ENCODE measurements at regions not wholly inside any gene's neighbourhood (a gene's known extent, or its start where the extent isn't known, plus 50 kb on each side); places are given as distances from the start of the nearest gene placed in this dataset.
A peak's percentile ranks its signal among the peaks of the same experiment; 100 is the strongest.
"Not testable (repeated sequence)": the region's sequence is repeated elsewhere in the genome, so short reads cannot be mapped to it uniquely, and the experiment has no call there.

GRCh38 chr9:40097992-40098391, 742.5 kb downstream of the SPATA31A1 start:
- H3K36me3 ChIP-seq; intact Hi-C loops (cut with DNase I); H3K27ac ChIP-seq; ATAC-seq; H3K27me3 ChIP-seq; H3K4me1 ChIP-seq; H3K9me3 ChIP-seq; H3K4me3 ChIP-seq: not testable (repeated sequence)
- peak in 1 of 4 donors; percentile 0 for DNase-seq

GRCh38 chr9:40106003-40106782, 750.7 kb downstream of the SPATA31A1 start:
- ATAC-seq (peak; percentile 89), DNase-seq (peak in 3 of 4 donors; percentile 12 to 79 (median 33))
- intact Hi-C loops (cut with DNase I); H3K9me3 ChIP-seq; H3K27me3 ChIP-seq; H3K4me1 ChIP-seq; H3K36me3 ChIP-seq: not testable (repeated sequence)
- peak overlapping the region in 1 of 2 donors; percentile 38 for H3K4me3 ChIP-seq
- H3K27ac ChIP-seq = peak overlapping the region in 1 of 2 donors; percentile 55

GRCh38 chr9:40106783-40107248, 751.3 kb downstream of the SPATA31A1 start:
- ATAC-seq; intact Hi-C loops (cut with DNase I); H3K9me3 ChIP-seq; H3K36me3 ChIP-seq; H3K27ac ChIP-seq; DNase-seq; H3K4me1 ChIP-seq; H3K27me3 ChIP-seq: not testable (repeated sequence)
- H3K4me3 ChIP-seq = peak overlapping the region in 1 of 2 donors; percentile 28

DNA sequence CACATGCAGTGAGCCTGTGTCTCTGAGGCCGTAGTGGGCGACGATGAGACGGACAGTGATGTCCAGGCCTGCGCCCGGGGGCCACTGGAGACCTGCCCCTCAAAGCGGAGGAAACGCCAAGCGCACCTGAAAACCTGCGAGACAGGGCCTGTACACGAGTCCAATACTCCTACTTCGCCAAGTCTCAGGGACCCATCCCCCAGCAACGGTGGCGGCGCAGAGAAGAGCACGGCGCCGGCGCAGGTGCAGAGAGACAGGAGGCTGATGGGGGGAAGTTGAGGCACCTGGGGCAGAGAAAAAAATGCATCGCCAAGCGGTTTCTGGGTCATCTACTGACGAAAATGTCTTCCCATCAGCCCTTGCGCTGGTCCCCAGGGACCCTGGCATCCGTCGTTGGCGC, 751.8 kb downstream of the SPATA31A1 start:
- H3K36me3 ChIP-seq; DNase-seq; intact Hi-C loops (cut with DNase I); H3K9me3 ChIP-seq; H3K27me3 ChIP-seq; H3K27ac ChIP-seq; ATAC-seq; H3K4me1 ChIP-seq: not testable (repeated sequence)
- peak overlapping the region in 1 of 2 donors; percentile 28 for H3K4me3 ChIP-seq

GRCh38 chr9:40108465-40108864, 753.0 kb downstream of the SPATA31A1 start:
- H3K4me1 ChIP-seq; H3K36me3 ChIP-seq; H3K4me3 ChIP-seq; ATAC-seq; intact Hi-C loops (cut with DNase I); H3K27me3 ChIP-seq; DNase-seq; H3K27ac ChIP-seq; H3K9me3 ChIP-seq: not testable (repeated sequence)

DNA sequence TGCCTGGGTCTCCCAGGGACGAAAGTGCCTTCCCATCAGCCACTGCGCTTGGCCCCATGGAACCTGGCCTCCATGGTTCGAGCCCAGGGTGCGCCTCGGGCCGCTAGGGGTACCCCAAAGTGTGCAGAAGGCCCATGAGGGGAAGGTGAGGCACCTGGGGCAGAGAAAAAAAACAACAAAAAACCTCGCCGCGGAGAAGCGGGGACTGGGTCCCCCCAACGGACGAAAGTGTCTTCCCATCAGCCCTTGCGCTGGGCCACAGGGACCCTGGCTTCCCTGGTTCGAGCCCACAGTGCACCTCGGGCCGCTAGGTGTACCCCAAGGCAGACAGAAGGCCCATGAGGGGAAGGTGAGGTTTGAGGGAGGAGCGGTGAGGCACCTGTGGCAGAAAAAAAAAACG, 755.3 kb downstream of the SPATA31A1 start:
- intact Hi-C loops (cut with DNase I); H3K4me1 ChIP-seq; DNase-seq; H3K36me3 ChIP-seq; H3K4me3 ChIP-seq; ATAC-seq; H3K27ac ChIP-seq; H3K9me3 ChIP-seq; H3K27me3 ChIP-seq: not testable (repeated sequence)

DNA sequence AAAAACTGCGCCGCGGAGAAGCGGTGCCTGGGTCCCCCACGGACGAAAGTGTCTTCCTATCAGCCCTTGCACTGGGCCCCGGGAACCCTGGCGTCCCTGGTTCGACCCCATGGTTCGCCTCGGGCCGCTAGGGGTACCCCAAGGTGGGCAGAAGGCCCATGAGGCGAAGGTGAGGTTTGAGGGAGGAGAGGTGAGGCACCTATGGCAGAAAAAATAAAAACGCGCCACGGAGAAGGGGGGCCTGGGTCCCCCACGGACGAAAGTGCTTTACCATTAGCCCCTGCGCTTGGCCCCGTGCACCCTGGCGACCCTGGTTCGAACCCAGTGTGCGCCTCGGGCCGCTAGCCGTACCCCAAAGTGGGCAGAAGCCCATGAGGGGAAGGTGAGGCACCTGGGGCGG, 756.1 kb downstream of the SPATA31A1 start:
- intact Hi-C loops (cut with DNase I); H3K9me3 ChIP-seq; H3K27ac ChIP-seq; H3K36me3 ChIP-seq; H3K27me3 ChIP-seq; ATAC-seq; H3K4me3 ChIP-seq; DNase-seq; H3K4me1 ChIP-seq: not testable (repeated sequence)

DNA sequence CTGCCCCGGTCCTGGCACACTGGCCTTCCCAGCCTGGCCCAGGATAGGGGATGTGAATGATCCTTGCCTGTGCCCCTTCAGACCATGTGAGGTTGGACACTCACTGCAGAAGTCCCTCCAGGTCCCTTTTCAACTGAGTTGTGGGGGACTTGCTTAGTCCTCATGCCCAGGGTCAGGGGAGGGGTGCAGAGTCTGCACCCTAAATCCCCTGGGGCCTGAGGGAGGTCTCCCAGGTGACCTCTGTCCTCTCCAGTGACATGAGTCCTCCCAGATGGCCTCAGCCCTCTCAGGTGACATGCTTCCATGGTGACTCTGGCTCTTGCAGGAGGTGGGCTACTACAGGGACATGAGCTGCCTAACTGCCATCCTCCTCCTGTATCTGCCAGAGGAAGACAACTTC, 775.1 kb downstream of the SPATA31A1 start:
- intact Hi-C loops (cut with DNase I); H3K36me3 ChIP-seq; H3K27ac ChIP-seq; H3K4me3 ChIP-seq; ATAC-seq; H3K4me1 ChIP-seq; H3K27me3 ChIP-seq; H3K9me3 ChIP-seq: not testable (repeated sequence)
- peak in 1 of 4 donors; percentile 35 for DNase-seq

DNA sequence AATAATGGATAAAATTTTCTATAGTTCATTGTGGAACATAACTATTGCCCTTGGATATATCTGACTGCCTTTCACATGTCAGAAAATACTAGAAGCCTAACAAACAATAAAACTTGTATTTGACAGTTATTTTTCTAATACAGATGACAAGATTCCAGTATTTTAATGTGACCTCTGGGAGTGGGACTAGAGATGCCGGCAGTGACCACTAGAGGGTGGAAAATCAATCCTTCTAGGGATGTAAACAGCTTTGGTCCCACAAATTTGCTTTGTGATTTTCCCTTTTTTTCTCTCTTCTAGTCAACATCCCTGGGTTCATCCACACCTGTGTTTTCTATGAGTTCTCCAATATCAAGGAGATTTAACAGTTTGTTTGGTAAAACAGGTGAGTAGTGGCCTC, 813.7 kb downstream of the SPATA31A1 start:
- H3K27ac ChIP-seq; H3K27me3 ChIP-seq; H3K4me3 ChIP-seq; H3K9me3 ChIP-seq; intact Hi-C loops (cut with DNase I); H3K36me3 ChIP-seq; H3K4me1 ChIP-seq; DNase-seq: not testable (repeated sequence)
- peak; percentile 44 for ATAC-seq

- ATAC-seq; H3K27me3 ChIP-seq; DNase-seq; H3K4me1 ChIP-seq; H3K4me3 ChIP-seq; H3K27ac ChIP-seq; H3K9me3 ChIP-seq; intact Hi-C loops (cut with DNase I); H3K36me3 ChIP-seq: not testable (repeated sequence)
Observed at GRCh38 chr9:40173316-40173715, 817.8 kb downstream of the SPATA31A1 start.

GRCh38 chr9:40174035-40174434, 818.6 kb downstream of the SPATA31A1 start:
- ATAC-seq; H3K4me3 ChIP-seq; H3K36me3 ChIP-seq; H3K27ac ChIP-seq; H3K27me3 ChIP-seq; DNase-seq; H3K9me3 ChIP-seq; H3K4me1 ChIP-seq; intact Hi-C loops (cut with DNase I): not testable (repeated sequence)

- ATAC-seq; H3K9me3 ChIP-seq; intact Hi-C loops (cut with DNase I); H3K4me1 ChIP-seq; H3K4me3 ChIP-seq; H3K36me3 ChIP-seq; H3K27ac ChIP-seq; H3K27me3 ChIP-seq: not testable (repeated sequence)
- DNase-seq = peak in 2 of 4 donors; percentile 18 to 37
Observed at GRCh38 chr9:40177403-40177802, 821.9 kb downstream of the SPATA31A1 start.

DNA sequence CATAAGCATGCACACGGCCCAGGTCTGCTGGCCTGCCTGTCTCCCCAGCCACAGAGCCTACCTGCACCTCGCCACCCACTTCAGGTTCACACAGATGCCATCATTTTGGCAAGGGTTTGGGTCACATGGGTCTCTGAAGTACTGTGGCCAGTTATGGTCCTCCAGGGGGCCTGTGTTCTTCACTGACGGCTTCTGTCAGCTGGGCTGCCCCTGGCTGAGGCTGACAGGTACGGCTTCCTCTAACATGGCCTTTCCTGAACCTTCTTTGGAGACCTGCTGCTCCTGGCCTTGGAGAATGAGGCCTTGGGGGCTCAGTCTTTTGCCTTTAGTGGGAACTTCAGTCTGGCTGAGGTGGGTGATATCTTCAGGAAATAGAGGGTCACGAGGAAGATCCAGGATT, 835.9 kb downstream of the SPATA31A1 start:
- H3K36me3 ChIP-seq; ATAC-seq; intact Hi-C loops (cut with DNase I); H3K4me3 ChIP-seq; H3K9me3 ChIP-seq; H3K4me1 ChIP-seq; H3K27me3 ChIP-seq; H3K27ac ChIP-seq: not testable (repeated sequence)
- DNase-seq = peak in 1 of 4 donors; percentile 24

GRCh38 chr9:40192162-40192561, 836.7 kb downstream of the SPATA31A1 start:
- intact Hi-C loops (cut with DNase I); DNase-seq; H3K27ac ChIP-seq; ATAC-seq; H3K36me3 ChIP-seq; H3K27me3 ChIP-seq; H3K4me3 ChIP-seq; H3K4me1 ChIP-seq; H3K9me3 ChIP-seq: not testable (repeated sequence)

All from left lung (tissue), 4 donors.